K562 (cell line): ENCODE measurements at regions not wholly inside any gene's neighbourhood (a gene's known extent, or its start where the extent isn't known, plus 50 kb on each side); places are given as distances from the start of the nearest gene placed in this dataset.

Experiments used
- HNRNPK ChIP-seq: fragments of 200-400 bp; formaldehyde crosslinking; IDR thresholded peaks from one replicate; pipeline ENCODE4 v1.6.1; 2018; ENCODE audit warnings: mild to moderate bottlenecking, low read depth, low read length; ENCODE audit not compliant: poor library complexity, severe bottlenecking
- SETDB1 ChIP-seq: IDR thresholded peaks from one replicate; pipeline ENCODE4 v1.6.1; 2012; ENCODE audit warnings: low read length, control low read depth, inconsistent platforms
- TCF7 ChIP-seq: sonication (generic); IDR thresholded peaks from 2 replicates; pipeline ENCODE4 v1.6.1; 2016; ENCODE audit warnings: antibody characterized with exemption, borderline replicate concordance
- TF ChIP-seq, protein P1 (sequence below): fragments of 450-650 bp; IDR thresholded peaks from 2 replicates; pipeline ENCODE4 v1.7.0; 2016; ENCODE audit warnings: borderline replicate concordance
- TF ChIP-seq, protein P2 (sequence below): sonication (generic); formaldehyde crosslinking; IDR thresholded peaks from 2 replicates; pipeline ENCODE4 v1.8.1; 2023; ENCODE audit warnings: mild to moderate bottlenecking, missing genetic modification reagents

DNA sequence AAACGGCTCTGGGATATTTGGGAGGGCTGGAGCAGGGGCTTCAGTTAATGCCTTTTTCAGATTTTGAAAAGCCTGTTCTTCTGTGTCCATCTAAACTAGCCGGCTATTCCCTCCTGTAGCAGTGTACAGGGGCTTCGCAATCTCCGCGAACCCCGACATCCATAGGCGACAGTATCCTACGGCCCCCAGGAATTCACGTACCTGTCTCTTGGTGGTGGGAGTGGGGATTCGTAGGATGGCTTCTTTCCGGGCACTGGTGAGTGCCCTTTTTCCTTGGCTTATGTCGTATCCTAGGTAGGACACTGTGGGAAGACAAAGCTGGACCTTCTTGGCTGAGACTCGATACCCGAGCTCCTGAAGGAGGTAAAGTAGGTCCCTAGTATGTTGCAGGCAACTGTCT is 153.1 kb downstream of the TRIM27 start (continued):
- TF ChIP-seq, protein P1, sequence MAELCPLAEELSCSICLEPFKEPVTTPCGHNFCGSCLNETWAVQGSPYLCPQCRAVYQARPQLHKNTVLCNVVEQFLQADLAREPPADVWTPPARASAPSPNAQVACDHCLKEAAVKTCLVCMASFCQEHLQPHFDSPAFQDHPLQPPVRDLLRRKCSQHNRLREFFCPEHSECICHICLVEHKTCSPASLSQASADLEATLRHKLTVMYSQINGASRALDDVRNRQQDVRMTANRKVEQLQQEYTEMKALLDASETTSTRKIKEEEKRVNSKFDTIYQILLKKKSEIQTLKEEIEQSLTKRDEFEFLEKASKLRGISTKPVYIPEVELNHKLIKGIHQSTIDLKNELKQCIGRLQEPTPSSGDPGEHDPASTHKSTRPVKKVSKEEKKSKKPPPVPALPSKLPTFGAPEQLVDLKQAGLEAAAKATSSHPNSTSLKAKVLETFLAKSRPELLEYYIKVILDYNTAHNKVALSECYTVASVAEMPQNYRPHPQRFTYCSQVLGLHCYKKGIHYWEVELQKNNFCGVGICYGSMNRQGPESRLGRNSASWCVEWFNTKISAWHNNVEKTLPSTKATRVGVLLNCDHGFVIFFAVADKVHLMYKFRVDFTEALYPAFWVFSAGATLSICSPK, result no peak
- TF ChIP-seq, protein P2, sequence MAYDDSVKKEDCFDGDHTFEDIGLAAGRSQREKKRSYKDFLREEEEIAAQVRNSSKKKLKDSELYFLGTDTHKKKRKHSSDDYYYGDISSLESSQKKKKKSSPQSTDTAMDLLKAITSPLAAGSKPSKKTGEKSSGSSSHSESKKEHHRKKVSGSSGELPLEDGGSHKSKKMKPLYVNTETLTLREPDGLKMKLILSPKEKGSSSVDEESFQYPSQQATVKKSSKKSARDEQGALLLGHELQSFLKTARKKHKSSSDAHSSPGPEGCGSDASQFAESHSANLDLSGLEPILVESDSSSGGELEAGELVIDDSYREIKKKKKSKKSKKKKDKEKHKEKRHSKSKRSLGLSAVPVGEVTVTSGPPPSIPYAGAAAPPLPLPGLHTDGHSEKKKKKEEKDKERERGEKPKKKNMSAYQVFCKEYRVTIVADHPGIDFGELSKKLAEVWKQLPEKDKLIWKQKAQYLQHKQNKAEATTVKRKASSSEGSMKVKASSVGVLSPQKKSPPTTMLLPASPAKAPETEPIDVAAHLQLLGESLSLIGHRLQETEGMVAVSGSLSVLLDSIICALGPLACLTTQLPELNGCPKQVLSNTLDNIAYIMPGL, result no peak
- TF ChIP-seq SETDB1, result no peak
- no peak for TF ChIP-seq HNRNPK
- TF ChIP-seq TCF7, result no peak
- TF ChIP-seq, all 486 proteins: peak for 0
